ENCODE measurements at regions not wholly inside any gene's neighbourhood (a gene's known extent, or its start where the extent isn't known, plus 50 kb on each side); places are given as distances from the start of the nearest gene placed in this dataset.

- no peaks in the 10 kb centered on the region for H3F3A ChIP-seq (replicated peaks; ENCODE audit: low read depth)
- Mint-ChIP-seq H3K4me3 (no peak overlapping the region), H3K4me1 (no peaks in the 10 kb centered on the region), H3K27me3 (ENCODE audit: insufficient read depth, low read depth, poor library complexity) (no peaks in the 10 kb centered on the region), H3K36me3 (ENCODE audit: low read depth) (no peaks in the 10 kb centered on the region), H3K27ac (no peak overlapping the region), H3K9me3 (peaks cover 26% of the 10 kb centered on the region; the same call in 2 of the 3 replicates)
- TF ChIP-seq ETS1 (IDR thresholded peaks at IDR 0.05) (no peak), EZH2 (IDR thresholded peaks at IDR 0.05; ENCODE audit: low read depth, unreplicated experiment) (no peak), EZH2phosphoT487 (IDR thresholded peaks at IDR 0.05; ENCODE audit: unreplicated experiment) (no peak), JUNB (IDR thresholded peaks at IDR 0.05; ENCODE audit: unreplicated experiment) (no peak), STAT1 (IDR thresholded peaks at IDR 0.05; ENCODE audit: unreplicated experiment) (no peak), ZNF331 (CRISPR knock-in tag; IDR thresholded peaks at IDR 0.05; ENCODE audit: low read depth) (no peak), NANOG (IDR thresholded peaks at IDR 0.05; ENCODE audit: borderline replicate concordance) (no peak)
- no peak overlapping the region for H2AFZ ChIP-seq
- no peaks in the 10 kb centered on the region for H4K20me1 ChIP-seq (replicated peaks; ENCODE audit: insufficient read depth)
- H3K4me2 ChIP-seq, result no peak overlapping the region
- no peaks in the 10 kb centered on the region for H3K27me3 ChIP-seq (ENCODE audit: insufficient read depth)
- no peak for ATAC-seq
- H3K9me2 ChIP-seq (ENCODE audit: insufficient read depth), result no peaks in the 10 kb centered on the region
- H3K4me1 ChIP-seq (ENCODE audit: insufficient read depth), result no peaks in the 10 kb centered on the region
- DNase-seq (ENCODE audit: low spot score), result no peak
- no peak overlapping the region for H3K27ac ChIP-seq (ENCODE audit: low read depth)
- H3K4me3 ChIP-seq, result no peak overlapping the region
- H3K36me3 ChIP-seq (ENCODE audit: insufficient read depth), result no peaks in the 10 kb centered on the region
- no peaks in the 10 kb centered on the region for H3K79me2 ChIP-seq (replicated peaks; ENCODE audit: insufficient read depth)
Observed at GRCh38 chr11:60641940-60642339, 57.5 kb upstream of the MS4A8 start.

GRCh38 chr11:60647087-60647486 lies 52.3 kb upstream of the MS4A8 start:
- H3K4me1 Mint-ChIP-seq, result no peaks in the 10 kb centered on the region

More at GRCh38 chr11:60647087-60647486, 52.3 kb upstream of the MS4A8 start:
- Histone ChIP-seq H3K27me3 (ENCODE audit: insufficient read depth) (no peaks in the 10 kb centered on the region), H3K4me2 (no peak overlapping the region), H3K4me3 (no peak overlapping the region), H3K27ac (ENCODE audit: low read depth) (no peak overlapping the region), H3K36me3 (ENCODE audit: insufficient read depth) (no peaks in the 10 kb centered on the region), H3K4me1 (ENCODE audit: insufficient read depth) (no peaks in the 10 kb centered on the region), H2AFZ (no peak overlapping the region), H4K20me1 (replicated peaks; ENCODE audit: insufficient read depth) (no peaks in the 10 kb centered on the region), H3F3A (replicated peaks; ENCODE audit: low read depth) (no peaks in the 10 kb centered on the region), H3K9me2 (ENCODE audit: insufficient read depth) (0 out of 2 replicates have a peak, but pooled peaks cover 6% of the 10 kb centered on the region), H3K79me2 (replicated peaks; ENCODE audit: insufficient read depth) (no peaks in the 10 kb centered on the region)
- H3K9me3 Mint-ChIP-seq, result peaks cover 40% of the 10 kb centered on the region
- ATAC-seq, result no peak
- H3K27me3 Mint-ChIP-seq (ENCODE audit: insufficient read depth, low read depth, poor library complexity), result no peaks in the 10 kb centered on the region
- H3K4me3 Mint-ChIP-seq, result no peak overlapping the region
- no peak for TF ChIP-seq EZH2phosphoT487 (IDR thresholded peaks at IDR 0.05; ENCODE audit: unreplicated experiment)
- no peak for TF ChIP-seq ETS1 (IDR thresholded peaks at IDR 0.05)
- no peak for TF ChIP-seq CTCF (conservative IDR thresholded peaks at IDR 0.05; ENCODE audit: low read depth in 2 of 2)
- TF ChIP-seq POLR2AphosphoS5 (IDR thresholded peaks at IDR 0.05; ENCODE audit: low read depth), result no peak
- TF ChIP-seq ZNF462 (CRISPR knock-in tag; IDR thresholded peaks at IDR 0.05), result no peak
- TF ChIP-seq ZNF114 (CRISPR knock-in tag; IDR thresholded peaks at IDR 0.05), result no peak
- no peak for TF ChIP-seq NANOG (IDR thresholded peaks at IDR 0.05; ENCODE audit: borderline replicate concordance)
- no peak for TF ChIP-seq JUNB (IDR thresholded peaks at IDR 0.05; ENCODE audit: unreplicated experiment)
- no peak for TF ChIP-seq CREB1 (CRISPR knock-in tag; IDR thresholded peaks at IDR 0.05; ENCODE audit: low read depth)
- TF ChIP-seq EZH2 (IDR thresholded peaks at IDR 0.05; ENCODE audit: low read depth, unreplicated experiment), result no peak
- no peak for TF ChIP-seq STAT1 (IDR thresholded peaks at IDR 0.05; ENCODE audit: unreplicated experiment)
- no peak for DNase-seq (ENCODE audit: low spot score)
- H3K27ac Mint-ChIP-seq, result no peak overlapping the region
- H3K36me3 Mint-ChIP-seq (ENCODE audit: low read depth), result no peaks in the 10 kb centered on the region
